Retinal pigment epithelial cell (primary cell): ENCODE measurements at regions not wholly inside any gene's neighbourhood (a gene's known extent, or its start where the extent isn't known, plus 50 kb on each side); places are given as distances from the start of the nearest gene placed in this dataset.

Experiments
- DNase-seq: peaks from one replicate; pipeline ENCODE4 v3.0.0-alpha.2; 2010; ENCODE audit warnings: low read depth
- H3K4me3 ChIP-seq: 2 replicates; pipeline ENCODE4 v1.5.1; 2011; ENCODE audit warnings: mild to moderate bottlenecking, low read length, control low read depth, moderate library complexity
- CTCF ChIP-seq: conservative IDR thresholded peaks from 2 replicates; pipeline ENCODE4 v1.5.1; 2011; ENCODE audit warnings: low read depth, low read length, control low read depth, inconsistent platforms

- no peak for DNase-seq
- no peak for TF ChIP-seq CTCF
- no peak overlapping the region for H3K4me3 ChIP-seq
Observed at GRCh38 chr1:75067975-75068374, 66.2 kb upstream of the LHX8 start.

- no peak for DNase-seq
- no peak for TF ChIP-seq CTCF
- H3K4me3 ChIP-seq: no peak overlapping the region
Observed at GRCh38 chr1:75074831-75075395, 59.3 kb upstream of the LHX8 start.

- DNase-seq: no peak
- no peak for TF ChIP-seq CTCF
- no peak overlapping the region for H3K4me3 ChIP-seq
Observed at GRCh38 chr1:75079538-75080290, 54.5 kb upstream of the LHX8 start.

DNA sequence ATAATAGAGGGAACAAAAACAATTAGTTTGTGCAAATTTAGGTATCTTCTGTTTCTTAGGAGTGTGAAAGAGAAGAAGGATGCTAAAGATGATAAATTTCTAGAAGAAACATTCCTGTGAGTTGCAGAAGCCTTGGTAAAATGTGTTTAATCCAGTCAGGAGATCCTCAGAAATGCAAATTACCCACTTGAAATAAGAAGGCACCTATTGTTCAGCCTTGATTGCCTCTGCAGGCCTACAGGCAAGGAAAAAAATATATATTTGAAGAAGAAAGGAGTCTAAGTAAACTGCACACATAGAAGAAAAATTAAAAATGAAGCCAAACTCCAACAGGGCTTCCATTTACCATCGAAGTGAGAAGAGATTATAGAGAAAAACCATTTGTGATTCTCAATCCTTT, 51.0 kb upstream of the LHX8 start:
- TF ChIP-seq CTCF: no peak
- no peak overlapping the region for H3K4me3 ChIP-seq
- no peak for DNase-seq

DNA sequence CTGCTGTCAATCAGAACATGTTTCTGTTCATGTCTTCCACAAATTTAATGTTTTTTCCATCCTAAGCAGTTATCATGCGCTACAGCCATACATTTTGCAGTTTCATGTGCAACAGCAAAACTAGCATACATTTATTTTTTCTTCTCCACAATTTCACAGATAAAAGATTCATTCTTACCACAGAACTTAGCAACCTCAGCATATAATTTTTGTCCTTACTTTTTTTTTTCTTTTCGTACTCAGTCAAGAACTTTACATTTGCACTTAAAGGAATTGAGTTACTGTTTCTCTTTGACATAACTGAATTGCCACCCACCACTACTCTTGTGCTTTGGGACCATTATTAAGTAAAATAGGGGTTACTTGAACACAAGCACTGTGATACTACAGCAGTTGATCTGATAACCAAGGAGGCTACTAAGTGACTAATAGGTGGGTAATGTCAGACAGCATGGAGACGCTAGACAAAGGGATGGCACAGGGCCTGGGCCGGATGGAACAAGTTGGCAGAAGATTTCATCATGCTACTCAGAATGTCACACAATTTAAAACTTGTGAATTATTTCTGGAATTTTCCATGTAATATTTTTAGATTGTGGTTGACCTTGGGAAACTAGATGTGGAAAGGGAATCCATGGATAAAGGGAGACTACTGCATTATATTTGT, 50.2 kb upstream of the LHX8 start:
- no peak for DNase-seq
- H3K4me3 ChIP-seq: no peak overlapping the region
- TF ChIP-seq CTCF: no peak
